GM10266 (cell line): ENCODE measurements at regions not wholly inside any gene's neighbourhood (a gene's known extent, or its start where the extent isn't known, plus 50 kb on each side); places are given as distances from the start of the nearest gene placed in this dataset.

Experiments used
- DNase-seq: peaks from one replicate; pipeline ENCODE4 v3.0.0; 2012; ENCODE audit errors: extremely low spot score
- CTCF ChIP-seq: IDR thresholded peaks from 2 replicates; pipeline ENCODE4 v1.5.1; 2012; ENCODE audit warnings: mild to moderate bottlenecking, low read depth; ENCODE audit not compliant: control insufficient read depth, insufficient read depth; ENCODE audit errors: missing control alignments

DNA sequence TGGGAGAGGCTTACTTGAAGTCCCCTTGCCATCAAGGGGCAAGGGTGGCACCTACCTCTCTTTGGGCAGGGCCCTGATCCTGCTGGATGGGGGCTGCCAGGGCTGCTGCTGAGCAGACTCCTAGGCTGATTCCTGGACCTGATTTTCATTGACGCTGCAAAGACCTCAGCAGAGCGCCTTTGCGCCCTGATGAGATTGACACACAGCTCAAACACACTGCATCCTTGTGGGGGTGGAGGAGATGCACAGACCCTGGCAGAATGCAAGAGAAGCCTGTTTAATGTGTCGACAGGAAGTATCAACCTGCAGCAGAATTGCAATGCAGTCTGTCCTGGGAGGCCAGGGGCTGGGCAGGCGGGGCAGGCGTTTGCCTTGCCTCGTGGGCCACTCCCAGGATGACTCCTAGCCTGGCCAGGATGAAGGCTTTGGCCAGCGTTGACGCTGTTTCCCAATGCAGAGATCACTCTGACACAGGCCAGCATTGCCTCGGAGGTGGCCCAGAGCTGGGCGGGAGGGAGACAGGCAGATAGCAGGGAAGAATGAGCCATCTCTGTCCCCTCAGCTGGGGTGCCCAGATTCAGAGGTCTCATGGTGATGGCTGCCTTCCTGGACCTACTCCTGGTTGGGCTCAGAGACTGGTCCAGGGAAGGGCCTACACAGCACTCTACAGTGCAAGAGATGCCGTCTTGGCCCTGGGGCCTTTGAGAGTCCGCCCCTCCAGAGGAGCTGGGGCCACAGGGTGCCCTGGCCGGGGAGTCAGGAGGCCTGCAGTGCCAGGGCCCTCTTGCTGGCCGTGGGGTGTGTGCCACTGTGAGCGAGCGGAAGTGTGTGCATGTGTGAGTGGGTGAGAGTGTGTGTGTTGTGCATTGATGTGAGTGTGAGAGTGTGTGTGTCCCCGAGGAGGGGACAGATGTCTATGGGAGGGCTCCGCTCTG lies 108.3 kb downstream of the KIF26A start:
- no peak for TF ChIP-seq CTCF
- DNase-seq = no peak

GRCh38 chr14:104247336-104248202 lies 109.2 kb downstream of the KIF26A start:
- no peak for TF ChIP-seq CTCF
- DNase-seq = no peak

GRCh38 chr14:104248203-104249055 lies 110.0 kb downstream of the KIF26A start:
- DNase-seq = no peak
- no peak for TF ChIP-seq CTCF

DNA sequence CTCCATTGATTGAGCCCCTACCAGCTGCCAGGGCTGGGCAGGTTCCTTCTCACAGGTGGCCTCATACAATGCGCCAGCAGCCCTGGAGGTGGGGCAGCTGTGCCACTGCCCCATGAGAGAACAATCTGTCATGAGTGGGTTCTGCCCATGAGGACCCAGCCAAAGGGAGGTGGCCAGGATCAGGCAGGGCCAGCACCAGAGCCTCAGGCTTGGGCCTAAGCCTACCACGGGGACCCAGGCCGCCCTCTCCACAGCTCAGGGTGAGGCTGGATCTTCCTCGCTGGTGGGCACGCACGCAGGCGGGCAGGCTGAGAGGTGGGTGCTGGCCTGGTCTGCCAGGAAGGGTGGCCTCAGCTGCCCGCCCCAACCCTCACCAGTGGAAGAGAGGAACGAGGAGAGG lies 110.7 kb downstream of the KIF26A start:
- no peak for TF ChIP-seq CTCF
- no peak for DNase-seq

GRCh38 chr14:104249706-104250105 lies 111.3 kb downstream of the KIF26A start:
- DNase-seq = no peak
- no peak for TF ChIP-seq CTCF

DNA sequence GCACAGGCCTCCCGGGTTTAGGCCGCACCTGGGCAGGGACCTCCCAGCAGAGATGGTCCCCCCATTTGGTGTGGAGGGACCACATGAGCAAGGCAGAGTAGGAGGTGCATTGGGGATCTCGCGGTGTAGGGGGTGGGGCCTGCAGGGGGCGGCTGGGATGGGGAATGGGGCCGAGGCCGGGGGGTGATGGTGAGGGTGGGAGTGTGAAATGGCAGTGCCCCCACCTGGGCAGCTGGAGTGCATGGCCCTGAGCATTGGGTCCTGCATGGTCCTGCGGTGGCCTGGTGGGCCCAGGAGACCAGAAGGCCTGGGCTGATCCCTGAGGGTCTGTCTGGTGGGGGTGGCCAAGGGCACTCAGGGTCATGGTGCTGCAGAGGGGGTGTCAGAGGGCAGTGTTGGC lies 111.8 kb downstream of the KIF26A start:
- DNase-seq = no peak
- TF ChIP-seq CTCF = no peak
